ENCODE measurements at regions not wholly inside any gene's neighbourhood (a gene's known extent, or its start where the extent isn't known, plus 50 kb on each side); places are given as distances from the start of the nearest gene placed in this dataset.

DNA sequence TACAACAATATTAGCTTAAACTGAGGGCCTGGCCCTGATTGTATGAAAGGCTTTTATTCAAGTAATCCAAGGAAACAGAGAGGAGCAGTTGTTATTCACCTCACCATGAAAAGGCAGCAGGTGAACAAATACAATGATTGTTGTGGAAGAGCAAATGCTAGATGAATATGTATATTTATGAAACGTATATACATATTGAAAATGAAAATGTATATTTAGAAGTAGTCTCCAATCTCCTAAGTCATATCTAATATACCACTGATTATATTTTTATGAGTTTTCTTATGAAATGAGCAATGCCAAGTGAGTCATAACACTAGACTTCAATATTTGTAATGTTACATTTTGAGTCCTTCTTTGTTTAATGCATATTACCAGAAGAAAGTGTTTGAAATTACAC lies 116.2 kb upstream of the KCNMB2 start (continued):
- TF ChIP-seq, protein P1, sequence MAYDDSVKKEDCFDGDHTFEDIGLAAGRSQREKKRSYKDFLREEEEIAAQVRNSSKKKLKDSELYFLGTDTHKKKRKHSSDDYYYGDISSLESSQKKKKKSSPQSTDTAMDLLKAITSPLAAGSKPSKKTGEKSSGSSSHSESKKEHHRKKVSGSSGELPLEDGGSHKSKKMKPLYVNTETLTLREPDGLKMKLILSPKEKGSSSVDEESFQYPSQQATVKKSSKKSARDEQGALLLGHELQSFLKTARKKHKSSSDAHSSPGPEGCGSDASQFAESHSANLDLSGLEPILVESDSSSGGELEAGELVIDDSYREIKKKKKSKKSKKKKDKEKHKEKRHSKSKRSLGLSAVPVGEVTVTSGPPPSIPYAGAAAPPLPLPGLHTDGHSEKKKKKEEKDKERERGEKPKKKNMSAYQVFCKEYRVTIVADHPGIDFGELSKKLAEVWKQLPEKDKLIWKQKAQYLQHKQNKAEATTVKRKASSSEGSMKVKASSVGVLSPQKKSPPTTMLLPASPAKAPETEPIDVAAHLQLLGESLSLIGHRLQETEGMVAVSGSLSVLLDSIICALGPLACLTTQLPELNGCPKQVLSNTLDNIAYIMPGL (CRISPR knock-in tag; IDR thresholded peaks at IDR 0.05) = no peak
- TF ChIP-seq ZNF317 (CRISPR knock-in tag; IDR thresholded peaks at IDR 0.05; ENCODE audit: borderline replicate concordance, low read depth) = no peak
- no peak for TF ChIP-seq GABPB1 (CRISPR knock-in tag; IDR thresholded peaks at IDR 0.05)
- no peak for TF ChIP-seq CBFB (CRISPR knock-in tag; IDR thresholded peaks at IDR 0.05; ENCODE audit: low read depth)
- TF ChIP-seq, protein P2, sequence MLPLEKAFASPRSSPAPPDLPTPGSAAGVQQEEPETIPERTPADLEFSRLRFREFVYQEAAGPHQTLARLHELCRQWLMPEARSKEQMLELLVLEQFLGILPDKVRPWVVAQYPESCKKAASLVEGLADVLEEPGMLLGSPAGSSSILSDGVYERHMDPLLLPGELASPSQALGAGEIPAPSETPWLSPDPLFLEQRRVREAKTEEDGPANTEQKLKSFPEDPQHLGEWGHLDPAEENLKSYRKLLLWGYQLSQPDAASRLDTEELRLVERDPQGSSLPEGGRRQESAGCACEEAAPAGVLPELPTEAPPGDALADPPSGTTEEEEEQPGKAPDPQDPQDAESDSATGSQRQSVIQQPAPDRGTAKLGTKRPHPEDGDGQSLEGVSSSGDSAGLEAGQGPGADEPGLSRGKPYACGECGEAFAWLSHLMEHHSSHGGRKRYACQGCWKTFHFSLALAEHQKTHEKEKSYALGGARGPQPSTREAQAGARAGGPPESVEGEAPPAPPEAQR (CRISPR knock-in tag; IDR thresholded peaks at IDR 0.05) = no peak
- no peak for TF ChIP-seq MYBL2 (CRISPR knock-in tag; IDR thresholded peaks at IDR 0.05)
- no peak for TF ChIP-seq TEAD4 (CRISPR knock-in tag; IDR thresholded peaks at IDR 0.05)
- TF ChIP-seq, protein P3, sequence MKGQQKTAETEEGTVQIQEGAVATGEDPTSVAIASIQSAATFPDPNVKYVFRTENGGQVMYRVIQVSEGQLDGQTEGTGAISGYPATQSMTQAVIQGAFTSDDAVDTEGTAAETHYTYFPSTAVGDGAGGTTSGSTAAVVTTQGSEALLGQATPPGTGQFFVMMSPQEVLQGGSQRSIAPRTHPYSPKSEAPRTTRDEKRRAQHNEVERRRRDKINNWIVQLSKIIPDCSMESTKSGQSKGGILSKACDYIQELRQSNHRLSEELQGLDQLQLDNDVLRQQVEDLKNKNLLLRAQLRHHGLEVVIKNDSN (CRISPR knock-in tag; IDR thresholded peaks at IDR 0.05) = no peak
- TF ChIP-seq, protein P4, sequence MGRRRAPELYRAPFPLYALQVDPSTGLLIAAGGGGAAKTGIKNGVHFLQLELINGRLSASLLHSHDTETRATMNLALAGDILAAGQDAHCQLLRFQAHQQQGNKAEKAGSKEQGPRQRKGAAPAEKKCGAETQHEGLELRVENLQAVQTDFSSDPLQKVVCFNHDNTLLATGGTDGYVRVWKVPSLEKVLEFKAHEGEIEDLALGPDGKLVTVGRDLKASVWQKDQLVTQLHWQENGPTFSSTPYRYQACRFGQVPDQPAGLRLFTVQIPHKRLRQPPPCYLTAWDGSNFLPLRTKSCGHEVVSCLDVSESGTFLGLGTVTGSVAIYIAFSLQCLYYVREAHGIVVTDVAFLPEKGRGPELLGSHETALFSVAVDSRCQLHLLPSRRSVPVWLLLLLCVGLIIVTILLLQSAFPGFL (CRISPR knock-in tag; IDR thresholded peaks at IDR 0.05; ENCODE audit: borderline replicate concordance) = no peak
- TF ChIP-seq NFYB (CRISPR knock-in tag; conservative IDR thresholded peaks at IDR 0.05; ENCODE audit: low read depth) = no peak
- TF ChIP-seq, protein P5, sequence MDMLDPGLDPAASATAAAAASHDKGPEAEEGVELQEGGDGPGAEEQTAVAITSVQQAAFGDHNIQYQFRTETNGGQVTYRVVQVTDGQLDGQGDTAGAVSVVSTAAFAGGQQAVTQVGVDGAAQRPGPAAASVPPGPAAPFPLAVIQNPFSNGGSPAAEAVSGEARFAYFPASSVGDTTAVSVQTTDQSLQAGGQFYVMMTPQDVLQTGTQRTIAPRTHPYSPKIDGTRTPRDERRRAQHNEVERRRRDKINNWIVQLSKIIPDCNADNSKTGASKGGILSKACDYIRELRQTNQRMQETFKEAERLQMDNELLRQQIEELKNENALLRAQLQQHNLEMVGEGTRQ (CRISPR knock-in tag; IDR thresholded peaks at IDR 0.05) = no peak
- TF ChIP-seq HMGA2 (CRISPR knock-in tag; IDR thresholded peaks at IDR 0.05) = no peak
- no peak for TF ChIP-seq GTF2I (CRISPR knock-in tag; conservative IDR thresholded peaks at IDR 0.05)

DNA sequence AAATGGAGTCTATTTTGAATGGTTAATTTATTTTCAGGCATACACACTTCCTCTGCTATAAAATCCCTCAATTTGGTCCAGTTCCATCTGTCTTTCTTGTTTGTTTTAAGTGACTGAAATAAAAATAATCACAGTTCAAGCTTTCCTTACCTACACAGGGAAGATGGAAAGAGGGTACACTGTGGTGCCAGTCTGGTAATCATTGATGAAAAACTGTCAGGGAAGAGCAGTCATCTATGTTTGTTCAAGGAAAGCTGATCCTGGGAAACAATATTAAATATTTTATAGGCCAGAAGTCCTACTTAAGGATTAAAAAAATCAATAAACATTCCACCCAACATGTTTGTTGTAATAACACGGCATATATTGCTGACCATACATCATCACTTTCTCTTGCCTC lies 115.2 kb upstream of the KCNMB2 start:
- no peaks in the 10 kb centered on the region for H3K36me3 Mint-ChIP-seq
- CTCF ChIA-PET = no interaction called here
- H3K27ac Mint-ChIP-seq = no peak overlapping the region
- H3K9me3 Mint-ChIP-seq = peaks cover 11% of the 10 kb centered on the region
- H3K27me3 Mint-ChIP-seq (ENCODE audit: low read depth) = no peaks in the 10 kb centered on the region
- DNase-seq (ENCODE audit: low spot score) (no peak), ATAC-seq (no peak)
- H3K4me3 Mint-ChIP-seq = no peak overlapping the region
- H3K4me1 Mint-ChIP-seq = no peaks in the 10 kb centered on the region
- POLR2A ChIA-PET = no interaction called here
- TF ChIP-seq PRRX2 (CRISPR knock-in tag; IDR thresholded peaks at IDR 0.05) (no peak), HMGA2 (CRISPR knock-in tag; IDR thresholded peaks at IDR 0.05) (no peak), GABPB1 (CRISPR knock-in tag; IDR thresholded peaks at IDR 0.05) (no peak), CBFB (CRISPR knock-in tag; IDR thresholded peaks at IDR 0.05; ENCODE audit: low read depth) (no peak), ZNF138 (CRISPR knock-in tag; conservative IDR thresholded peaks at IDR 0.05) (no peak), NR1H2 (CRISPR knock-in tag; IDR thresholded peaks at IDR 0.05) (no peak), RORB (CRISPR knock-in tag; IDR thresholded peaks at IDR 0.05) (no peak), ZNF219 (CRISPR knock-in tag; IDR thresholded peaks at IDR 0.05; ENCODE audit: borderline replicate concordance) (no peak), SMAD4 (CRISPR knock-in tag; IDR thresholded peaks at IDR 0.05) (no peak), ATF1 (CRISPR knock-in tag; IDR thresholded peaks at IDR 0.05) (no peak), ZNF121 (CRISPR knock-in tag; IDR thresholded peaks at IDR 0.05) (no peak)
- TF ChIP-seq, protein P1 (CRISPR knock-in tag; IDR thresholded peaks at IDR 0.05) = no peak
- TF ChIP-seq, protein P4 (CRISPR knock-in tag; IDR thresholded peaks at IDR 0.05; ENCODE audit: borderline replicate concordance) = no peak
- TF ChIP-seq, protein P6, sequence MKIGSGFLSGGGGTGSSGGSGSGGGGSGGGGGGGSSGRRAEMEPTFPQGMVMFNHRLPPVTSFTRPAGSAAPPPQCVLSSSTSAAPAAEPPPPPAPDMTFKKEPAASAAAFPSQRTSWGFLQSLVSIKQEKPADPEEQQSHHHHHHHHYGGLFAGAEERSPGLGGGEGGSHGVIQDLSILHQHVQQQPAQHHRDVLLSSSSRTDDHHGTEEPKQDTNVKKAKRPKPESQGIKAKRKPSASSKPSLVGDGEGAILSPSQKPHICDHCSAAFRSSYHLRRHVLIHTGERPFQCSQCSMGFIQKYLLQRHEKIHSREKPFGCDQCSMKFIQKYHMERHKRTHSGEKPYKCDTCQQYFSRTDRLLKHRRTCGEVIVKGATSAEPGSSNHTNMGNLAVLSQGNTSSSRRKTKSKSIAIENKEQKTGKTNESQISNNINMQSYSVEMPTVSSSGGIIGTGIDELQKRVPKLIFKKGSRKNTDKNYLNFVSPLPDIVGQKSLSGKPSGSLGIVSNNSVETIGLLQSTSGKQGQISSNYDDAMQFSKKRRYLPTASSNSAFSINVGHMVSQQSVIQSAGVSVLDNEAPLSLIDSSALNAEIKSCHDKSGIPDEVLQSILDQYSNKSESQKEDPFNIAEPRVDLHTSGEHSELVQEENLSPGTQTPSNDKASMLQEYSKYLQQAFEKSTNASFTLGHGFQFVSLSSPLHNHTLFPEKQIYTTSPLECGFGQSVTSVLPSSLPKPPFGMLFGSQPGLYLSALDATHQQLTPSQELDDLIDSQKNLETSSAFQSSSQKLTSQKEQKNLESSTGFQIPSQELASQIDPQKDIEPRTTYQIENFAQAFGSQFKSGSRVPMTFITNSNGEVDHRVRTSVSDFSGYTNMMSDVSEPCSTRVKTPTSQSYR (CRISPR knock-in tag; IDR thresholded peaks at IDR 0.05) = no peak
